Eye (tissue), 1 donor: ENCODE measurements at regions not wholly inside any gene's neighbourhood (a gene's known extent, or its start where the extent isn't known, plus 50 kb on each side); places are given as distances from the start of the nearest gene placed in this dataset.
"Not testable (repeated sequence)": the region's sequence is repeated elsewhere in the genome, so short reads cannot be mapped to it uniquely, and the experiment has no call there.

Experiments used
- DNase-seq: peaks from one replicate; pipeline ENCODE4 v3.0.0-alpha.2; 2015

GRCh38 chr1:212495766-212496494 lies 63.2 kb downstream of the NENF start:
- no peak for DNase-seq

- no peak for DNase-seq
Measured at GRCh38 chr1:212496682-212497081, 64.0 kb downstream of the NENF start.

- DNase-seq: no peak
Measured at GRCh38 chr1:212497553-212497952, 64.8 kb downstream of the NENF start.

- no peak for DNase-seq
Measured at GRCh38 chr1:212498283-212499040, 65.7 kb downstream of the NENF start.

- no peak for DNase-seq
Measured at GRCh38 chr1:212500351-212500750, 67.6 kb downstream of the NENF start.

GRCh38 chr1:212500983-212501382 lies 68.3 kb downstream of the NENF start:
- DNase-seq: no peak

- no peak for DNase-seq
Measured at GRCh38 chr1:212503714-212504113, 71.0 kb downstream of the NENF start.

GRCh38 chr1:212504171-212504803 lies 71.6 kb downstream of the NENF start:
- DNase-seq: no peak

GRCh38 chr1:212506666-212507065 lies 73.9 kb downstream of the NENF start:
- peak; percentile 70 for DNase-seq

- peak; percentile 61 for DNase-seq
Measured at GRCh38 chr1:212507369-212507768, 74.6 kb downstream of the NENF start.

GRCh38 chr1:212512816-212513559 lies 80.3 kb downstream of the NENF start:
- no peak for DNase-seq

- DNase-seq: no peak
Measured at GRCh38 chr1:212513586-212513985, 80.9 kb downstream of the NENF start.

GRCh38 chr1:212514056-212514614 lies 81.4 kb downstream of the NENF start:
- peak; percentile 71 for DNase-seq

- peak; percentile 70 for DNase-seq
Measured at GRCh38 chr1:212514782-212515181, 82.1 kb downstream of the NENF start.

- peak; percentile 78 for DNase-seq
Measured at GRCh38 chr1:212515329-212515760, 82.6 kb downstream of the NENF start.

- DNase-seq: not testable (repeated sequence)
Measured at GRCh38 chr1:212516012-212516411, 83.3 kb downstream of the NENF start.

- DNase-seq: peak; percentile 36
Measured at GRCh38 chr1:212518188-212519054, 85.7 kb downstream of the NENF start.

- no peak for DNase-seq
Measured at GRCh38 chr1:212519131-212519530, 86.4 kb downstream of the NENF start.

GRCh38 chr1:212520299-212520698 lies 87.6 kb downstream of the NENF start:
- no peak for DNase-seq

GRCh38 chr1:212520746-212521145 lies 87.8 kb upstream of the ATF3 start:
- DNase-seq: no peak

GRCh38 chr1:212525479-212526110 lies 83.0 kb upstream of the ATF3 start:
- DNase-seq: no peak
